ENCODE measurements at regions not wholly inside any gene's neighbourhood (a gene's known extent, or its start where the extent isn't known, plus 50 kb on each side); places are given as distances from the start of the nearest gene placed in this dataset.

DNA sequence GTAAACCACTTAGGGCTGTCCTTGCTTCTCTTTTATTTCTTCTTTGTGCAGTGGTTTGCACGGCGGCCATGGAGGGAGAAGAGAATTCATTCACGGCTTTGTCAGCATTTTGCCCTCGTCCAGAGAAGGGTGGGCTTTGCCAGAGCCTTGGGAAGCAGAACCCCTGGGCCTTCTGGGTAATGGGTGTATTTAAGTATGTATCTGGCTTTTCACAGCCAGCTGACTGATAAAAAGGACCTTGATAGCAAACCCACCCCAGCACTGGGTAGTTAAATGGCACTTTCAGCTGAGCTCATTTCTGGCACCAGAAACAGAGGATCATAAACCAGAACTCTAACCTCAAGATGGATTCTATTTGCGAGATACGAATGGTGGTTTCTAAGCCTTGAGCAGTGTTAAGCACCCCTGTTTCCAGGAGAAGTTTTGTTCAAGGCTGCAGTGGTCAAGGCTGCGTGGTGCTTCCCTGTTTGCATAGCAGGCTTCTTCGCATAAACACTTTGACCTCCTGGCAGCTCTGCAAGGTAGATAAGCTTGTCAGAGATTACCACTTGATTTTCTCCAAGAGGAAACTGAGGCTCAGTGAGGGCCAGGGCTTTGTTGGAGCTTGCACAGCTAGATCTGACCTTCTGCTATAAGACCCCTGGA is 441.6 kb upstream of the KLF4 start:
- TF ChIP-seq, protein P1, sequence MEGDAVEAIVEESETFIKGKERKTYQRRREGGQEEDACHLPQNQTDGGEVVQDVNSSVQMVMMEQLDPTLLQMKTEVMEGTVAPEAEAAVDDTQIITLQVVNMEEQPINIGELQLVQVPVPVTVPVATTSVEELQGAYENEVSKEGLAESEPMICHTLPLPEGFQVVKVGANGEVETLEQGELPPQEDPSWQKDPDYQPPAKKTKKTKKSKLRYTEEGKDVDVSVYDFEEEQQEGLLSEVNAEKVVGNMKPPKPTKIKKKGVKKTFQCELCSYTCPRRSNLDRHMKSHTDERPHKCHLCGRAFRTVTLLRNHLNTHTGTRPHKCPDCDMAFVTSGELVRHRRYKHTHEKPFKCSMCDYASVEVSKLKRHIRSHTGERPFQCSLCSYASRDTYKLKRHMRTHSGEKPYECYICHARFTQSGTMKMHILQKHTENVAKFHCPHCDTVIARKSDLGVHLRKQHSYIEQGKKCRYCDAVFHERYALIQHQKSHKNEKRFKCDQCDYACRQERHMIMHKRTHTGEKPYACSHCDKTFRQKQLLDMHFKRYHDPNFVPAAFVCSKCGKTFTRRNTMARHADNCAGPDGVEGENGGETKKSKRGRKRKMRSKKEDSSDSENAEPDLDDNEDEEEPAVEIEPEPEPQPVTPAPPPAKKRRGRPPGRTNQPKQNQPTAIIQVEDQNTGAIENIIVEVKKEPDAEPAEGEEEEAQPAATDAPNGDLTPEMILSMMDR (IDR thresholded peaks at IDR 0.05) = no peak
- TF ChIP-seq POLR2AphosphoS5 (IDR thresholded peaks at IDR 0.05) (no peak), EP300 (IDR thresholded peaks at IDR 0.05; ENCODE audit: low read depth) (no peak)

Measured in transverse colon (tissue), 4 donors.